ENCODE measurements at regions not wholly inside any gene's neighbourhood (a gene's known extent, or its start where the extent isn't known, plus 50 kb on each side); places are given as distances from the start of the nearest gene placed in this dataset.

DNA sequence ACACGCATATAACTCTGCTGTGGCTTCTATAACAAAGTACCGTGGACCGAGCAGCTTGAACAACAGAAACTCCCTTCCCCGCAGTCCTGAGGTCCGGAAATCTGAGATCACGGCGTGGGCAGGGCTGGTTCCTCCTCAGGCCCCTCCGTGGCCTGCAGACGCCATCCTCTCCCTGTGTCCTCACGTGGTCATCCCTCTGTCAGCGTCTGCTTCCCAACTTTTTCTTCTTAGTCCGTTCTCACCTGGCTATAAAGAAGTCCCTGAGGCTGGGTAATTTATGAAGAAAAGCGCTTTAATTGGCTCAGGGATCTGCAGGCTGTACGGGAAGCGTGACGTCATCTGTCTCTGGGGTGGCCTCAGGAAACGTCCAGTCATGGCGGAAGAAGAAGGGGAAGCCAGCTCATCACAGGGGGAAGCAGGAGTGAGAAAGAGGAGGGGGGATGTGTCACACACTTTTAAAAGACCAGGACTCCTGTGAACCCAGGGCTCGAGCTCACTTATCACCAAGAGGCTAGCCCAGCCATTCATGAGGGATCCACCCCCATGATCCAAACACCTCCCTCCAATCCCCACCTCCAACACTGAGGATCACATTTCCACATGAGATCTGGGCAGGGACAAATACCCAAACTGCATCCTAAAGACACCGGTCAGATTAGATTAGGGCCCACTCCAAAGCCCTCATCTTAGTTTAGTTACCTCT, 91.2 kb upstream of the INSIG1 start:
- no peaks in the 10 kb centered on the region for H4K20me1 ChIP-seq (ENCODE audit: control insufficient read depth, extremely low read depth, insufficient read depth, low read length)
- H3K9me3 ChIP-seq (ENCODE audit: control insufficient read depth, low read depth, low read length), result peaks cover 2% of the 10 kb centered on the region
- DNase-seq (ENCODE audit: low read depth, low spot score) (no peak), FAIRE-seq (no peak)
- no peak overlapping the region for H3K9ac ChIP-seq (ENCODE audit: control insufficient read depth, extremely low read depth, insufficient read depth, low read length)
- no peak overlapping the region for H3K4me3 ChIP-seq (ENCODE audit: control insufficient read depth in 2 of 3, extremely low read depth in 1 of 3, insufficient read depth in 2 of 3, low read depth in 1 of 3, low read length in 3 of 3)
- H3K4me1 ChIP-seq (ENCODE audit: control insufficient read depth, extremely low read depth, insufficient read depth, low read length), result no peaks in the 10 kb centered on the region
- dilution Hi-C loops (cut with MboI; ENCODE audit: extremely low pct_ligation_motif_present, low sequenced_read_pairs), result no loop called here
- no peaks in the 10 kb centered on the region for H3K27me3 ChIP-seq (ENCODE audit: control insufficient read depth, extremely low read depth, insufficient read depth, low read length)
- H3K79me2 ChIP-seq (ENCODE audit: control insufficient read depth, insufficient read depth, low read length), result no peaks in the 10 kb centered on the region
- H3K27ac ChIP-seq (ENCODE audit: control insufficient read depth, insufficient read depth, low read length), result peak overlapping the region; percentile 40
- H3K36me3 ChIP-seq (ENCODE audit: control insufficient read depth in 2 of 2, extremely low read depth in 1 of 2, insufficient read depth in 2 of 2, low read length in 2 of 2), result no peaks in the 10 kb centered on the region
- H3K4me2 ChIP-seq (ENCODE audit: control insufficient read depth, extremely low read depth, insufficient read depth, low read depth, low read length), result no peak overlapping the region
- no peak for TF ChIP-seq EZH2 (IDR thresholded peaks at IDR 0.05; ENCODE audit: low read length)
- TF ChIP-seq, protein P1, sequence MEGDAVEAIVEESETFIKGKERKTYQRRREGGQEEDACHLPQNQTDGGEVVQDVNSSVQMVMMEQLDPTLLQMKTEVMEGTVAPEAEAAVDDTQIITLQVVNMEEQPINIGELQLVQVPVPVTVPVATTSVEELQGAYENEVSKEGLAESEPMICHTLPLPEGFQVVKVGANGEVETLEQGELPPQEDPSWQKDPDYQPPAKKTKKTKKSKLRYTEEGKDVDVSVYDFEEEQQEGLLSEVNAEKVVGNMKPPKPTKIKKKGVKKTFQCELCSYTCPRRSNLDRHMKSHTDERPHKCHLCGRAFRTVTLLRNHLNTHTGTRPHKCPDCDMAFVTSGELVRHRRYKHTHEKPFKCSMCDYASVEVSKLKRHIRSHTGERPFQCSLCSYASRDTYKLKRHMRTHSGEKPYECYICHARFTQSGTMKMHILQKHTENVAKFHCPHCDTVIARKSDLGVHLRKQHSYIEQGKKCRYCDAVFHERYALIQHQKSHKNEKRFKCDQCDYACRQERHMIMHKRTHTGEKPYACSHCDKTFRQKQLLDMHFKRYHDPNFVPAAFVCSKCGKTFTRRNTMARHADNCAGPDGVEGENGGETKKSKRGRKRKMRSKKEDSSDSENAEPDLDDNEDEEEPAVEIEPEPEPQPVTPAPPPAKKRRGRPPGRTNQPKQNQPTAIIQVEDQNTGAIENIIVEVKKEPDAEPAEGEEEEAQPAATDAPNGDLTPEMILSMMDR (optimal IDR thresholded peaks at IDR 0.05 in 1 of 3, IDR thresholded peaks at IDR 0.05 in 1 of 3, conservative IDR thresholded peaks at IDR 0.05 in 1 of 3; ENCODE audit: extremely low read depth in 1 of 3, insufficient read depth in 2 of 3, low read length in 3 of 3), result no peak
- H2AFZ ChIP-seq (ENCODE audit: control insufficient read depth, low read length), result no peak overlapping the region
- H3K9me1 ChIP-seq (ENCODE audit: control insufficient read depth, extremely low read depth, insufficient read depth, low read length), result no peaks in the 10 kb centered on the region

DNA sequence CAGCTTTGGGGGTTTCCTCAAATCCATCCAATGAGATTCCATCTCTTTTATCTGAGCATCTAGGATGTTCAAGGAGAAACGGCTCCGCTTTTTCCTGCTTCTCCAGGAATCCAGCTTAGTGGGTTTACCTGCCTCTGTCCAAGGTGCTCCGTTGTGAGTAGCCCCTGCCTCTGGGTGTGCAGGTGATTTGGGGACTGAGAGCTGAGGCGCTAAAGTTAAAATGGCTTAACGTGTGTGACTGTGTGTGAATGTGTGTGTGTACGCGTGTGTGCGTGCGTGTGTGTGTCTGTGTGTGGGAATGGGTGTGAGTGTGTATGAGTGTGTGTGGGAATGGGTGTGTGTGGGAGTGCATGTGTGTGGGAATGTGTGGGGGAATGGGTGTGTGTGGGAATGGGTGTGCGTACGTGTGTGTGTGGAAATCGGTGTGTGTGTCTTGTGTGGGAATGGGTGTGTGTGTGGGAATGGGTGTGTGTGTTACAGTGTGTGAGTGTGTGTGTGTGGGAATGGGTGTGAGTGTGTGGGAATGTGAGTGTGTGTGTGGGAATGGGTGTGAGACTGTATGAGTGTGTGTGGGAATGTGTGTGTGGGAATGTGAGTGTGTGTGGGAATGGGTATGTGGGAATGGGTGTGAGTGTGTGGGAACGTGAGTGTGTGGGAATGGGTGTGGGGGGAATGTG, 90.2 kb upstream of the INSIG1 start:
- Histone ChIP-seq H3K9ac (ENCODE audit: control insufficient read depth, extremely low read depth, insufficient read depth, low read length) (no peak overlapping the region), H3K4me1 (ENCODE audit: control insufficient read depth, extremely low read depth, insufficient read depth, low read length) (no peaks in the 10 kb centered on the region), H3K79me2 (ENCODE audit: control insufficient read depth, insufficient read depth, low read length) (no peaks in the 10 kb centered on the region), H4K20me1 (ENCODE audit: control insufficient read depth, extremely low read depth, insufficient read depth, low read length) (no peaks in the 10 kb centered on the region), H3K4me2 (ENCODE audit: control insufficient read depth, extremely low read depth, insufficient read depth, low read depth, low read length) (no peak overlapping the region), H3K9me1 (ENCODE audit: control insufficient read depth, extremely low read depth, insufficient read depth, low read length) (no peaks in the 10 kb centered on the region), H3K4me3 (ENCODE audit: control insufficient read depth in 2 of 3, extremely low read depth in 1 of 3, insufficient read depth in 2 of 3, low read depth in 1 of 3, low read length in 3 of 3) (no peak overlapping the region), H3K27me3 (ENCODE audit: control insufficient read depth, extremely low read depth, insufficient read depth, low read length) (no peaks in the 10 kb centered on the region), H2AFZ (ENCODE audit: control insufficient read depth, low read length) (no peak overlapping the region), H3K36me3 (ENCODE audit: control insufficient read depth in 2 of 2, extremely low read depth in 1 of 2, insufficient read depth in 2 of 2, low read length in 2 of 2) (no peaks in the 10 kb centered on the region), H3K27ac (ENCODE audit: control insufficient read depth, insufficient read depth, low read length) (no peak overlapping the region), H3K9me3 (ENCODE audit: control insufficient read depth, low read depth, low read length) (peaks cover 2% of the 10 kb centered on the region)
- dilution Hi-C loops (cut with MboI; ENCODE audit: extremely low pct_ligation_motif_present, low sequenced_read_pairs), result no loop called here
- FAIRE-seq, result no peak
- DNase-seq (ENCODE audit: low read depth, low spot score), result no peak
- TF ChIP-seq, protein P1 (optimal IDR thresholded peaks at IDR 0.05 in 1 of 3, IDR thresholded peaks at IDR 0.05 in 1 of 3, conservative IDR thresholded peaks at IDR 0.05 in 1 of 3; ENCODE audit: extremely low read depth in 1 of 3, insufficient read depth in 2 of 3, low read length in 3 of 3), result no peak
- TF ChIP-seq EZH2 (IDR thresholded peaks at IDR 0.05; ENCODE audit: low read length), result no peak

Data from keratinocyte (primary cell).